DND-41 (cell line): ENCODE measurements at regions not wholly inside any gene's neighbourhood (a gene's known extent, or its start where the extent isn't known, plus 50 kb on each side); places are given as distances from the start of the nearest gene placed in this dataset.
"Not testable (repeated sequence)": the region's sequence is repeated elsewhere in the genome, so short reads cannot be mapped to it uniquely, and the experiment has no call there.

ENCODE experiments used
- ATAC-seq: fragments of 200-7000 bp; cut with Tn5 transposase; 3 replicates; pipeline ENCODE4 v1.9.1; 2021; ENCODE audit warnings: low read depth; ENCODE audit not compliant: insufficient read depth
- DNase-seq: peaks from one replicate; pipeline ENCODE4 v3.0.0-alpha.2; 2020
- H2AFZ ChIP-seq: 2 replicates; pipeline ENCODE4 v1.6.0; 2012; ENCODE audit warnings: low read depth, low read length
- H3K27ac ChIP-seq: 2 replicates; pipeline ENCODE4 v1.5.1; 2012; ENCODE audit warnings: low read length, inconsistent platforms
- H3K27me3 ChIP-seq: fragments of 200-600 bp; sonication (generic); 2 replicates; pipeline ENCODE4 v1.6.0; 2012; ENCODE audit warnings: low read length, mild to moderate bottlenecking, inconsistent platforms; ENCODE audit not compliant: insufficient read depth, poor library complexity
- H3K36me3 ChIP-seq: 2 replicates; pipeline ENCODE4 v1.5.1; 2012; ENCODE audit warnings: low read length, inconsistent platforms; ENCODE audit not compliant: insufficient read depth
- H3K4me1 ChIP-seq: 2 replicates; pipeline ENCODE4 v1.5.1; 2012; ENCODE audit warnings: mild to moderate bottlenecking, low read length; ENCODE audit not compliant: insufficient read depth
- H3K4me2 ChIP-seq: 2 replicates; pipeline ENCODE4 v1.6.0; 2012; ENCODE audit warnings: mild to moderate bottlenecking, moderate library complexity, low read length, inconsistent platforms; ENCODE audit not compliant: insufficient read depth
- H3K4me3 ChIP-seq, 2 experiments: fragments of 200-600 bp in 1 of 2; shearing (Covaris generic) in 1 of 2; 2 replicates each; pipeline ENCODE4 v1.5.1; 2012 to 2016; ENCODE audit warnings: inconsistent platforms in 2 of 2, low read length in 2 of 2, mild to moderate bottlenecking in 2 of 2, low read depth in 1 of 2, moderate library complexity in 1 of 2
- H3K79me2 ChIP-seq: 2 replicates; pipeline ENCODE4 v1.6.0; 2012; ENCODE audit warnings: low read length, inconsistent platforms; ENCODE audit not compliant: insufficient read depth
- H3K9ac ChIP-seq: 2 replicates; pipeline ENCODE4 v1.6.0; 2012; ENCODE audit warnings: low read depth, mild to moderate bottlenecking, inconsistent platforms, low read length, moderate library complexity
- H3K9me3 ChIP-seq: 2 replicates; pipeline ENCODE4 v1.5.1; 2012; ENCODE audit warnings: low read length, moderate library complexity, mild to moderate bottlenecking, inconsistent platforms; ENCODE audit not compliant: insufficient read depth, severe bottlenecking
- H4K20me1 ChIP-seq: 2 replicates; pipeline ENCODE4 v1.6.0; 2012; ENCODE audit warnings: low read length; ENCODE audit not compliant: insufficient read depth
- EZH2 ChIP-seq: IDR thresholded peaks from 3 replicates; pipeline ENCODE4 v1.6.1; 2012; ENCODE audit warnings: borderline replicate concordance, low read depth, mild to moderate bottlenecking, moderate library complexity, low read length, inconsistent platforms; ENCODE audit not compliant: severe bottlenecking
- TF ChIP-seq, protein P1 (sequence below): IDR thresholded peaks from 2 replicates; pipeline ENCODE4 v1.5.1; 2012; ENCODE audit warnings: borderline replicate concordance, low read length, moderate library complexity, mild to moderate bottlenecking; ENCODE audit not compliant: poor library complexity, severe bottlenecking; ENCODE audit errors: extremely low read depth

DNA sequence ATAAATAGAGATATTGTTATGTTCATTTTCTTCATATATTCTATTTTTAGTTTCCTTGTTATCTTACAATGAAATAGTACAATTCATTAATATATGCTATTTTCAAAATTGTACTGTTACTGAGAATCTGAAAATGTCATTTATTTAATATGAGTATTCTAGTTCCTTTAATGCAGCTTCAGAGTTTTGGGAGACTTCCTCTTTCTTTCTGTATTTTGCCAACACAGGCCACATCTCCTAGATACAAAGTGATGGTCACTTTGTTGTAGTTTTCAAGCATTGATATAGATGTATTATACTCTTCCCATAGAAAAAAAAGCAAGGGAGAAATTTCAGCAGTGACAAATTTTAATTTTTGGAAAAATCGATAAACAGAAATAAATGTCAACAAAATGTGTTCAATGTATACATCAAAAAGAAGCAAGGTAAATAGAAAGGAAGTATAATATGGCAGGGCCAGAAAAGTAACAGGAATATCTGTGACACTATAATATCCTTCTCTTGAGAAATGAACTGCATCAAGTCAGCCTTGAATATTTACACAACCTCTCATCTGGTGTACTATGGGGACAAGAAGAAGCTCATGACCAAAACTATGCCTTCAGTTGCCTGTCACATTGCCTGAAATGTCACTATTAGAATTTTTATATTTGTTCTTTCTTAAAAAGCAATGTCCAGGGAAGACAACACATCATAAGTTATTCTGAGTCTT, 396.0 kb downstream of the TBC1D32 start:
- no peak for ATAC-seq
- Histone ChIP-seq H4K20me1 (no peaks in the 10 kb centered on the region), H3K4me3 (no peak overlapping the region)

DNA sequence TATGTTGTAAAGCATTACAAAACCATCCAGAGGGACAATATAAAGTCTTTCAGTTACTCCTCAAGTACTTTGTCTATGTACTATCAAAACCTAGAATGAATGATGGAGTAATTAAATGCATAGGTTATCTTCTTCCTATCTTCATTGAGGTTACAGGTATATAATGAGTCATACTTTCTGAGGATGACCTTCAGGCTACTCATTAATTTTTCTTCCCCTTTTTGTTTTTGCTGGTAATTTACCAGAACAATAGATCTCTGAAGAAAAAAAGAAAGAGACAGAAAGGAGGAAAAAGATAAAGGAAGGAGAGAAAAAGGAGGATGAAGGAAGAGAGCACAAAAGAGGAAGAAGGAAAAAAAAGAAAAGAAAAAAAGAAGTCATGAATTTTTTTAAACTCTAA, 398.4 kb downstream of the TBC1D32 start:
- Histone ChIP-seq H4K20me1 (no peaks in the 10 kb centered on the region), H3K27me3 (no peaks in the 10 kb centered on the region), H2AFZ (no peak overlapping the region), H3K9me3 (no peaks in the 10 kb centered on the region), H3K9ac (no peak overlapping the region), H3K36me3 (no peaks in the 10 kb centered on the region), H3K79me2 (no peaks in the 10 kb centered on the region), H3K4me1 (no peaks in the 10 kb centered on the region), H3K4me2 (no peak overlapping the region), H3K27ac (no peak overlapping the region), H3K4me3 (no peak overlapping the region)
- no peak for TF ChIP-seq EZH2
- TF ChIP-seq, protein P1, sequence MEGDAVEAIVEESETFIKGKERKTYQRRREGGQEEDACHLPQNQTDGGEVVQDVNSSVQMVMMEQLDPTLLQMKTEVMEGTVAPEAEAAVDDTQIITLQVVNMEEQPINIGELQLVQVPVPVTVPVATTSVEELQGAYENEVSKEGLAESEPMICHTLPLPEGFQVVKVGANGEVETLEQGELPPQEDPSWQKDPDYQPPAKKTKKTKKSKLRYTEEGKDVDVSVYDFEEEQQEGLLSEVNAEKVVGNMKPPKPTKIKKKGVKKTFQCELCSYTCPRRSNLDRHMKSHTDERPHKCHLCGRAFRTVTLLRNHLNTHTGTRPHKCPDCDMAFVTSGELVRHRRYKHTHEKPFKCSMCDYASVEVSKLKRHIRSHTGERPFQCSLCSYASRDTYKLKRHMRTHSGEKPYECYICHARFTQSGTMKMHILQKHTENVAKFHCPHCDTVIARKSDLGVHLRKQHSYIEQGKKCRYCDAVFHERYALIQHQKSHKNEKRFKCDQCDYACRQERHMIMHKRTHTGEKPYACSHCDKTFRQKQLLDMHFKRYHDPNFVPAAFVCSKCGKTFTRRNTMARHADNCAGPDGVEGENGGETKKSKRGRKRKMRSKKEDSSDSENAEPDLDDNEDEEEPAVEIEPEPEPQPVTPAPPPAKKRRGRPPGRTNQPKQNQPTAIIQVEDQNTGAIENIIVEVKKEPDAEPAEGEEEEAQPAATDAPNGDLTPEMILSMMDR = no peak
- ATAC-seq = no peak
- DNase-seq = no peak

More for the DNA sequence above, 396.0 kb downstream of the TBC1D32 start:
- no peak overlapping the region for H3K27ac ChIP-seq
- DNase-seq = no peak
- no peak overlapping the region for H2AFZ ChIP-seq
- no peaks in the 10 kb centered on the region for H3K9me3 ChIP-seq
- no peak overlapping the region for H3K4me2 ChIP-seq
- H3K27me3 ChIP-seq = no peaks in the 10 kb centered on the region
- no peak for TF ChIP-seq EZH2
- TF ChIP-seq, protein P1 = no peak
- H3K4me1 ChIP-seq = no peaks in the 10 kb centered on the region
- H3K36me3 ChIP-seq = no peaks in the 10 kb centered on the region
- no peak overlapping the region for H3K9ac ChIP-seq
- H3K79me2 ChIP-seq = no peaks in the 10 kb centered on the region

DNA sequence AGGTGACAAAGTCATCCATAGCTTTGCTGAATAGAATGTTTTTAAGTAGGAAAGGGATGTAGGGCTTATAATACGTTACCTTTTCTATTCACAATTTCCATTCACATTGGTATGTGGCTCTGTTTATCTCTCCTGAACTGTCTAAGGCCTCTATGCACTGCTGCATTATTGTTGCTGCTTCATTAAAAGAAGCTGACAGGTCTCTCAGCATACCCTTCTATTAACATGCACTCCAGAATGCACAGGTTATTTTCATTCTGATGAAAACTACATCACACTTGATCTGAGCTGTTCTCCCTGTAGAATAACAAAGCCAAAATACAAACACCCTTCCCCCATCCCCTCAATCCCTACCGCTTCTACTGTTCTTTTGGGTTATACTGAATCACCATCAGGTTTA, 399.3 kb downstream of the TBC1D32 start:
- no peak for TF ChIP-seq EZH2
- TF ChIP-seq, protein P1 = no peak
- H3K4me3 ChIP-seq = no peak overlapping the region
- no peak overlapping the region for H3K27ac ChIP-seq
- no peaks in the 10 kb centered on the region for H3K79me2 ChIP-seq
- H3K9ac ChIP-seq = no peak overlapping the region
- H3K27me3 ChIP-seq = no peaks in the 10 kb centered on the region
- no peak overlapping the region for H3K4me2 ChIP-seq
- H3K9me3 ChIP-seq = no peaks in the 10 kb centered on the region
- no peak for DNase-seq
- no peak for ATAC-seq
- H4K20me1 ChIP-seq = no peaks in the 10 kb centered on the region
- H3K36me3 ChIP-seq = no peaks in the 10 kb centered on the region
- no peak overlapping the region for H2AFZ ChIP-seq
- H3K4me1 ChIP-seq = no peaks in the 10 kb centered on the region

DNA sequence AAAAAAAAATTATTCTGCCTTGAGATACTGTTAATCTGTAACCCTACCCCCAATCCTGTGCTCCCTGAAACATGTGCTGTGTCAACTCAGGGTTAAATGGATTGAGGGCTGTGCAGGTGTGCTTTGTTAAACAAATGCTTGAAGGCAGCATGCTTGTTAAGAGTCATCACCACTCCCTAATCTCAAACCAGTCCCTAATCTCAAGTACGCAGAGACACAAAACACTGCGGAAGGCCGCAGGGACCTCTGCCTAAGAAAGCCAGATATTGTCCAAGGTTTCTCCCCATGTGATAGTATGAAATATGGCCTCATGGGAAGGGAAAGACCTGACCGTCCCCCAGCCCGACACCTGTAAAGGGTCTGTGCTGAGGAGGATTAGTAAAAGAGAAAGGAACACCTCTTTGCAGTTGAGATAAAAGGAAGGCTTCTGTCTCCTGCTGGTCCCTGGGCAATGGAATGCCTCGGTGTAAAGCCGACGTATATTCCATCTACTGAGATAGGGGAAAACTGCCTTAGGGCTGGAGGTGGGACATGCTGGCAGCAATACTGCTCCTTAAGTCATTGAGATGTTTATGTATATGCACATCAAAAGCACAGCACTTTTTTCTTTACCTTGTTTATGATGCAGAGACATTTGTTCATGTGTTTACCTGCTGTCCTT, 402.6 kb downstream of the TBC1D32 start:
- H3K9me3 ChIP-seq, ATAC-seq, H2AFZ ChIP-seq, H3K9ac ChIP-seq, H3K27me3 ChIP-seq, H3K4me2 ChIP-seq, H3K27ac ChIP-seq, H4K20me1 ChIP-seq, H3K36me3 ChIP-seq, H3K4me1 ChIP-seq, DNase-seq, H3K4me3 ChIP-seq, H3K79me2 ChIP-seq: not testable (repeated sequence)

DNA sequence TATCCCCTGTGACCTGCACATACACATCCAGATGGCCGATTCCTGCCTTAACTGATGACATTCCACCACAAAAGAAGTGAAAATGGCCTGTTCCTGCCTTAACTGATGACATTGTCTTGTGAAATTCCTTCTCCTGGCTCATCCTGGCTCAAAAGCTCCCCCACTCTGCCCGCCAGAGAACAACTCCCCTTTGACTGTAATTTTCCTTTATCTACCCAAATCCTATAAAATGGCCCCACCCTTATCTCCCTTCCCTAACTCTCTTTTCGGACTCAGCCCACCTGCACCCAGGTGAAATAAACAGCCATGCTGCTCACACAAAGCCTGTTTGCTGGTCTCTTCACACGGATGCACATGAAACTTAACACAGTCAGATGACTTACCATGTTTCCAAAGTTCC, 403.8 kb downstream of the TBC1D32 start:
- H3K79me2 ChIP-seq, H3K9me3 ChIP-seq, H3K36me3 ChIP-seq, H3K9ac ChIP-seq, DNase-seq, H4K20me1 ChIP-seq, H3K4me2 ChIP-seq, H3K4me1 ChIP-seq, H3K27me3 ChIP-seq, H2AFZ ChIP-seq, H3K4me3 ChIP-seq, ATAC-seq, H3K27ac ChIP-seq: not testable (repeated sequence)
